Upper lobe of left lung (tissue), 4 donors: ENCODE measurements at regions not wholly inside any gene's neighbourhood (a gene's known extent, or its start where the extent isn't known, plus 50 kb on each side); places are given as distances from the start of the nearest gene placed in this dataset.

Source experiments
- EP300 ChIP-seq, 4 donors: sonication (generic); formaldehyde crosslinking; IDR thresholded peaks; one replicate each; pipeline ENCODE4 v1.5.1; 2017; ENCODE audit warnings: antibody characterized with exemption in 4 of 4, control low read depth in 2 of 4
- POLR2A ChIP-seq, 4 donors: fragments of 450-650 bp; IDR thresholded peaks; one replicate each; pipeline ENCODE4 v1.5.1; 2016 to 2017; ENCODE audit warnings: antibody characterized with exemption in 4 of 4, mild to moderate bottlenecking in 2 of 4
- POLR2AphosphoS5 ChIP-seq, 2 donors: sonication (generic); formaldehyde crosslinking; IDR thresholded peaks; one replicate each; pipeline ENCODE4 v1.5.1; 2017; ENCODE audit warnings: antibody characterized with exemption in 2 of 2
- TF ChIP-seq, protein P1 (sequence below), 6 experiments: fragments of 450-650 bp in 4 of 6; fragments of 200-600 bp in 2 of 6; sonication (generic) in 2 of 6; IDR thresholded peaks; one replicate each; pipeline ENCODE4 v1.5.1; 2016 to 2019; ENCODE audit warnings: antibody characterized with exemption in 6 of 6

DNA sequence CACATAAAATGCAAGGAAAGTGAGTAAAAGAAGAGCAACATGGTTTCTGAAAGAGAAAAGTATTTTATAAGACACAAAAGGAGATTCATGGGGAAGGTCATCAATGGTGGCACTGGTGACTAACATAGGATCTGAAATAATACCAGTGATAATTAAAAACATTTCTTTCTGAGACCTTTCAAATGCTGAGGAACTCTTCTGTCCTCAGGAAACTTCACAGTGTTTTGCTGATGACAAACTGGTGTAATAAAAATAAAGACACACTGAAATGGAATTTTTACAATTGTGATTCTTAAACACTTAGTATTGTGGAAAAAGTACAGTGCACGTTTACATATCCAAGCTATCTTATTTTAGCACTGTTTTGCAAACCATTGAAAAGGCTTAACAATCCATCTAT, 80.4 kb upstream of the ZBTB20 start:
- TF ChIP-seq, protein P1, sequence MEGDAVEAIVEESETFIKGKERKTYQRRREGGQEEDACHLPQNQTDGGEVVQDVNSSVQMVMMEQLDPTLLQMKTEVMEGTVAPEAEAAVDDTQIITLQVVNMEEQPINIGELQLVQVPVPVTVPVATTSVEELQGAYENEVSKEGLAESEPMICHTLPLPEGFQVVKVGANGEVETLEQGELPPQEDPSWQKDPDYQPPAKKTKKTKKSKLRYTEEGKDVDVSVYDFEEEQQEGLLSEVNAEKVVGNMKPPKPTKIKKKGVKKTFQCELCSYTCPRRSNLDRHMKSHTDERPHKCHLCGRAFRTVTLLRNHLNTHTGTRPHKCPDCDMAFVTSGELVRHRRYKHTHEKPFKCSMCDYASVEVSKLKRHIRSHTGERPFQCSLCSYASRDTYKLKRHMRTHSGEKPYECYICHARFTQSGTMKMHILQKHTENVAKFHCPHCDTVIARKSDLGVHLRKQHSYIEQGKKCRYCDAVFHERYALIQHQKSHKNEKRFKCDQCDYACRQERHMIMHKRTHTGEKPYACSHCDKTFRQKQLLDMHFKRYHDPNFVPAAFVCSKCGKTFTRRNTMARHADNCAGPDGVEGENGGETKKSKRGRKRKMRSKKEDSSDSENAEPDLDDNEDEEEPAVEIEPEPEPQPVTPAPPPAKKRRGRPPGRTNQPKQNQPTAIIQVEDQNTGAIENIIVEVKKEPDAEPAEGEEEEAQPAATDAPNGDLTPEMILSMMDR (IDR thresholded peaks at IDR 0.05) = no peak
- TF ChIP-seq POLR2AphosphoS5 (IDR thresholded peaks at IDR 0.05) (no peak), EP300 (IDR thresholded peaks at IDR 0.05) (no peak), POLR2A (IDR thresholded peaks at IDR 0.05) (no peak)
